Effector memory CD8-positive, alpha-beta T cell (primary cell): ENCODE measurements at regions not wholly inside any gene's neighbourhood (a gene's known extent, or its start where the extent isn't known, plus 50 kb on each side); places are given as distances from the start of the nearest gene placed in this dataset.
"Not testable (repeated sequence)": the region's sequence is repeated elsewhere in the genome, so short reads cannot be mapped to it uniquely, and the experiment has no call there.

Experiments
- ATAC-seq: fragments of 150-1000 bp; cut with Tn5 transposase; replicated peaks from 2 replicates; pipeline ENCODE4 v1.10.0; 2021; ENCODE audit warnings: mild to moderate bottlenecking, moderate library complexity
- DNase-seq, 3 experiments: peaks; one replicate each; pipeline ENCODE4 v3.0.0; 2021
- H3K27ac Mint-ChIP-seq, 2 donors: one replicate each; pipeline ENCODE4 v1.8.0; 2022; ENCODE audit warnings: mild to moderate bottlenecking in 2 of 2, mixed read lengths in 2 of 2, moderate library complexity in 2 of 2
- H3K27me3 Mint-ChIP-seq, 2 donors: one replicate each; pipeline ENCODE4 v1.8.0; 2022; ENCODE audit warnings: mixed read lengths in 2 of 2
- H3K36me3 Mint-ChIP-seq: one replicate; pipeline ENCODE4 v1.8.0; 2022; ENCODE audit warnings: mild to moderate bottlenecking, moderate library complexity, mixed read lengths; ENCODE audit not compliant: insufficient read depth
- H3K4me1 Mint-ChIP-seq, 2 donors: one replicate each; pipeline ENCODE4 v1.8.0; 2022; ENCODE audit warnings: low read depth in 2 of 2, mixed read lengths in 2 of 2
- H3K4me3 Mint-ChIP-seq, 2 donors: one replicate each; pipeline ENCODE4 v1.8.0; 2022; ENCODE audit warnings: mild to moderate bottlenecking in 2 of 2, mixed read lengths in 2 of 2, moderate library complexity in 2 of 2
- H3K9me3 Mint-ChIP-seq, 2 donors: one replicate each; pipeline ENCODE4 v1.8.0; 2022; ENCODE audit warnings: mixed read lengths in 2 of 2

DNA sequence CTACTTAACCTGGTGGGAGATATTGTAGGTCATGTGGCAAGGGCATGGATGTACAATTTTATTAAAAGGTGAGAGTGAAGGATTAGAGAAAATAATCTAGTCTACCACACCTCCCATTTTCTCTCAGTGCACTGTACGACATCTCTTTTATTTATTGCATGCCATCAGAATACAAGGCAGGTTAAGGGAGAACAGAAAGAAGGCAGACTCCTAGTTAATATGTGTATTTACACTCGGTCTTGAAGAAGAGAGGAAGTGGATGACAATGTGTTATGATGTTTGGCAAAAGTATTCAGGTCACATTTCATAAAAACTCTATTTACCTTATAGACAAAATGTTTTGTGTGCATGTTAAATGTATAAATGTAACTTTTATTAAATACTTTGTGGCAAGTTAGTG is 306.1 kb downstream of the CTH start:
- Mint-ChIP-seq H3K27me3 (no peaks in the 10 kb centered on the region), H3K9me3 (peaks cover 8 to 9% of the 10 kb centered on the region in 2 donors), H3K4me3 (no peak overlapping the region), H3K27ac (no peak overlapping the region), H3K36me3 (no peaks in the 10 kb centered on the region), H3K4me1 (no peaks in the 10 kb centered on the region)
- ATAC-seq (no peak), DNase-seq (no peak)

DNA sequence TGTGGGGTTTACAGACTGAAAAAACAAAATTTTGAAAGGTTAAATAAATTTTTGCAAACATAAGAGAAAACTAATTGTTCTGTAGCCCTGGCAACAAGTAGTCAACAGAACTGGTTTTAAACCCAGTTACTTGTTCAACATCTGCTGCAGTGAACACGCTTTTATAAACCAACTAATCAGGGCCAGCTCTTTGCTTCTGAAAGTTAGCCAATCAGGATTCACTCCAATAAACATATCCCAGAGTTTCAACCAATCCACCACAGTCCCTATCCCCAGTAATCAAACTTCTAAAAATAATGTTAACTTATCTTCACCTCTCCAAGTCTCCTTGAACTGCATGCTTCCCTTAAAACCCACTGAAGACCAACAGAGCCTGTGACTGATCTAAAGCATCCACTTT is 306.6 kb downstream of the CTH start:
- H3K4me1 Mint-ChIP-seq, result no peaks in the 10 kb centered on the region
- H3K27ac Mint-ChIP-seq, result no peak overlapping the region
- H3K36me3 Mint-ChIP-seq, result no peaks in the 10 kb centered on the region
- no peak overlapping the region for H3K4me3 Mint-ChIP-seq
- peaks cover 8 to 9% of the 10 kb centered on the region in 2 donors for H3K9me3 Mint-ChIP-seq
- no peaks in the 10 kb centered on the region for H3K27me3 Mint-ChIP-seq
- ATAC-seq (no peak), DNase-seq (no peak)

DNA sequence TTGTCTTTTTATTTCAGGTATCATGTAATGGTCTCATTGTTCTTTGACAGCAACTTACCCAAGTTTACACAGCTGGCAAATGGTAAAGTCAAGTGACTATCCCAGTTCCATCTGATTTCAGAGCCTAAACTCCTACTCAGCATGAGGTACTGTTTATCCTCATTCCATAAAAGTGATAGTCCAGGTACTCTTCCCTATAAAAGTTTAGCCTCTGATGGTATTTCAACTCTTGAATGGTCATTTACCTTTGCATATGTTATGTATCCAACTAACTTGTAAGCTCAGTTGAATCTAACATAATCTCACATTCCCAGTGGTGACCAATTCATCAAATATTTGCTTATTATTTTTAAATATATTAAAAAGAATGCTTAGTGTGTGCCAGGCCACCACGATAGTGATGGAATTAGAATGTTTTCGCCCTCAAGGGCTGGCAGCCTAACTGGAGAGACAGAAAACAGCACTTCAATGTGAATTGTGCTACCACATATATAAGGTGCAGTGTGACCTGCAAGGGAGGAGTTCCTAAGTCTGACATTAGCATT is 307.1 kb downstream of the CTH start:
- ATAC-seq, result no peak
- Mint-ChIP-seq H3K36me3 (no peaks in the 10 kb centered on the region), H3K27me3 (no peaks in the 10 kb centered on the region), H3K9me3 (peaks cover 8 to 9% of the 10 kb centered on the region in 2 donors), H3K4me3 (no peak overlapping the region), H3K4me1 (no peaks in the 10 kb centered on the region), H3K27ac (no peak overlapping the region)
- DNase-seq, result no peak

DNA sequence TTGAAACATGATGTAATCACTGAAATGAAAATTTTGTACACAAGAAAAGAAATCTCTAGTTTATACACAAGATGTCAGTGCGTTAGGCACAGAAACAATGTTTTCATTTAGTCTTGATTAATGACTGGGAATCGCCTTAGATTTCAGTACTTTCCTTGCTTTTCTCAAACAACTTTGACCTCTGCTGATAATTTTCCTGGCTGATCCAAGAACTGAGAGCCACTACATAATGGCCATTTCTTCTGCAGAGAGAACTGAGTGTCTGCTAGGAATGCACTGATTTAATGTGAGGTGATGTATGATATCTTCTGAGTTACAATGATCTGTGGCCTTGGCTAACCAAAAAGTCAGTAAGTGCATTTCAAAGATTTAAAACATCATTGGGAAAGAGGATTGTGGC is 308.1 kb downstream of the CTH start:
- DNase-seq (no peak), ATAC-seq (no peak)
- Mint-ChIP-seq H3K4me3 (no peak overlapping the region), H3K4me1 (no peaks in the 10 kb centered on the region), H3K36me3 (no peaks in the 10 kb centered on the region), H3K27me3 (no peaks in the 10 kb centered on the region), H3K27ac (no peak overlapping the region), H3K9me3 (peaks cover 11 to 12% of the 10 kb centered on the region in 2 donors)

DNA sequence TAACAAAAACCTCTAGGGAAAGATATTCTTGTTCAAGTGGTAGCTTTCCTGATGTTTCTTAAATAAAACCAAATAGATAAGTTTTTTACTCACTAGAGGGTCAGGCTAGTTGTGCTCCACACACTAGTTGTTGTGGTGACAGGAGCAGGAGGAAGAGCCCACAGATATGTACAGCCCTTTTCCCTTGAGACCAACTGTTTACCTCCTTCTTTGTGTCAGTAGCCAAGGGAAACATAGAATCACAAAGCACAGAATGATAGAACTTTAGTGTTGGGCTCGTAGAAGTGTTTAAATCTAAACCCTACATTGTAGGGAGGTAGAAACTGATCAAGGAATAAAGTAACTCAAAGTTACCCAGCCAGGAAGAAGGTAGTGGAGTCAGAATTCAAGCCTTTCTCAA is 309.0 kb downstream of the CTH start:
- no peak overlapping the region for H3K27ac Mint-ChIP-seq
- H3K4me3 Mint-ChIP-seq, result no peak overlapping the region
- no peaks in the 10 kb centered on the region for H3K36me3 Mint-ChIP-seq
- H3K4me1 Mint-ChIP-seq, result no peaks in the 10 kb centered on the region
- no peak for DNase-seq
- peaks cover 11 to 22% of the 10 kb centered on the region in 2 donors for H3K9me3 Mint-ChIP-seq
- no peaks in the 10 kb centered on the region for H3K27me3 Mint-ChIP-seq
- no peak for ATAC-seq

DNA sequence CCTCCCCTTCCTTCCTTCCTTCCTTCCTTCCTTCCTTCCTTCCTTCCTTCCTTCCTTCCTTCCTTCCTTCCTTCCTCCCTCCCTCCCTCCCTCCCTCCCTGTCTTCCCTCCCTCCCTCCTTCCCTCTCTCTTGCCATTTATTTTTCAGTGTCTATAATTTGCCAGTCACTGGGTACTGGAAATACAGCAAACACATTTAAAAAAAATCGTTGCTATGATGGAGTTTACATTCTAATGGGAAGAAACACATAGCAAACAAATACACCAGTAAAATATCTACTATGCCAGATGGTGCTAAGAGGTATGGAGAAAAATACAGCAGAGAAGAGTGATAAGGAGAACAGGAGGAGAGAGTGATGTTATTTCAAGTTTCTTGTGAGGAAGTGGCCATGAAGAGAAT is 309.5 kb downstream of the CTH start:
- peaks cover 11 to 26% of the 10 kb centered on the region in 2 donors for H3K9me3 Mint-ChIP-seq
- no peak overlapping the region for H3K4me3 Mint-ChIP-seq
- H3K36me3 Mint-ChIP-seq, result no peaks in the 10 kb centered on the region
- ATAC-seq (no peak), DNase-seq (no peak)
- H3K27ac Mint-ChIP-seq, result no peak overlapping the region
- no peaks in the 10 kb centered on the region for H3K27me3 Mint-ChIP-seq
- H3K4me1 Mint-ChIP-seq, result no peaks in the 10 kb centered on the region

DNA sequence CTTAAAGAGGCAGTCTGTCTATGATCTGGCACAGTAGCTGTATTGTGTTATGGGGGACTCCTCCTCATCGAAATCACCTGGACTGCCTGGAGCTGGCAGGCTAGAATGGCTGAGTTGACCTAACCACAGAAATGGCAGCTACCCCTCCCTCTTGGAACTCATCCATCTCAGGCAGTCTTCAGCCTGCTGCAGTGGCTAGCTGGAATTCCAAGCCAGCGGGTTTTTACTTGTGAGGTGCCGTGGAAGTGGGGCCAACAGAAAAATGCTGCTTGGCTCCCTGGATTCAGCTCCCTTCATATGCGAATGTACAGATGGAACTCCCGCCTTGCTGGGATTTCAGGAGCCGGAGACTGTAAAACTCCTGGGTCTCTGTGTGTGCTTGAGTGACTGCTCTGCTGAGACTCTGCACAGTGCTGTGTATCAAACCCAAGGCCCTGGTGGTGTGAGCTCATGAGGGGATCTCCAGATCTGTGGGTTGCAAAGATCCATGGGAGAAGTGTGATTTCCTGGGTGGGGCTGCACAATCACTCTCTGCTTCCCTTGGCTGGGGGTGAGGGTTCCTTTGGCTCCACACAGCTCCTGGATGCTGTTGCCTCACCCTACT is 316.9 kb downstream of the CTH start:
- no peak for DNase-seq
- Mint-ChIP-seq H3K4me1 (no peaks in the 10 kb centered on the region), H3K36me3 (peaks cover 3% of the 10 kb centered on the region)

DNA sequence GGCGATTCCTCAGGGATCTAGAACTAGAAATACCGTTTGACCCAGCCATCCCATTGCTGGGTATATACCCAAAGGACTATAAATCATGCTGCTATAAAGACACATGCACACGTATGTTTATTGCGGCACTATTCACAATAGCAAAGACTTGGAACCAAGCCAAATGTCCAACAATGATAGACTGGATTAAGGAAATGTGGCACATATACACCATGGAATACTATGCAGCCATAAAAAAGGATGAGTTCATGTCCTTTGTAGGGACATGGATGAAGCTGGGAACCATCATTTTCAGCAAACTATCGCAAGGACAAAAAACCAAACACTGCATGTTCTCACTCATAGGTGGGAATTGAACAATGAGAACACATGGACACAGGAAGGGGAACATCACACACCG is 311.1 kb downstream of the PTGER3 start:
- H3K27ac Mint-ChIP-seq, H3K36me3 Mint-ChIP-seq, H3K4me3 Mint-ChIP-seq, H3K27me3 Mint-ChIP-seq, ATAC-seq, DNase-seq, H3K4me1 Mint-ChIP-seq, H3K9me3 Mint-ChIP-seq: not testable (repeated sequence)

More for the DNA sequence above, 316.9 kb downstream of the CTH start:
- Mint-ChIP-seq H3K27ac (no peak overlapping the region), H3K27me3 (no peaks in the 10 kb centered on the region), H3K9me3 (peaks cover 10 to 32% of the 10 kb centered on the region in 2 donors), H3K4me3 (no peak overlapping the region)
- no peak for ATAC-seq

DNA sequence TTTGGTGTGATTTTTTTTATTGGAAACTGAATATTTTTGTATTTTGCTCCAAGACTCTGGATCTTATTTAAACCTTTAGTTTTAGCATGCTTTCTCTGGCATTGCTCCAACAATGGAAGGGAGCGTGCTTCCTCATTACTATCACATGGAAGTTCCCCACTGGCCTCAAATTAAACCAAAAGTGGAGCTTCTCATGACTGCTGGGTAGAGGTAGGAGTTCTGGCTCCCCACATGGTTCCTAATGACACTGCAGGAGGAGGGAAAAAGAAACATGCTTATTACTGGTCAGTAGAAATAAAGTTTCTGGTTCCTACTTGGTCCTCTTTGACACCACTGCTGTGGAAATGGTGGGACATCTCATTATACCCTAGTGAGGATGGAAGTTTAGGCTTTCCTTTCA is 310.5 kb downstream of the PTGER3 start:
- DNase-seq (no peak), ATAC-seq (no peak)
- H3K4me3 Mint-ChIP-seq, result no peak overlapping the region
- H3K27me3 Mint-ChIP-seq, result no peaks in the 10 kb centered on the region
- no peaks in the 10 kb centered on the region for H3K36me3 Mint-ChIP-seq
- H3K27ac Mint-ChIP-seq, result no peak overlapping the region
- no peaks in the 10 kb centered on the region for H3K4me1 Mint-ChIP-seq
- peaks cover 0 to 4% of the 10 kb centered on the region in 2 donors for H3K9me3 Mint-ChIP-seq

DNA sequence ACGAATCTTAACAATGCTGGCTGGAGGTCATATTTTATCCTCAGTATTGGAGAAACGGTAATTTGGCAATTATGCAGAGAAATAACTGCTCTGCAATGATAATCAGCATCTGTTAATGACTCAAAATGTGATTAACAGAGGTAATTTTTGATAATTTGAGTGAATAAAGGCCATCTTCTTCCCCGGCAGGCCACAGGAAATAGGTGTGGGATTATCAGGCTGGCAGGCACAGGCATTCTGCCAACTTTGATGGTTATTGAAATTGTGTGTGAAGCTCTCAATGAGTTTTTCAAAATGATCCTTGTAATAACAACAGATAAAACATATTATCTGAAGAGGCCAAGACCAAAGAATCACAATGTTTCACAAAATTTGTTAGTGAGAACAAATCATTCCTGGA is 309.0 kb downstream of the PTGER3 start:
- Mint-ChIP-seq H3K4me3 (no peak overlapping the region), H3K4me1 (no peaks in the 10 kb centered on the region), H3K9me3 (peaks cover 0 to 4% of the 10 kb centered on the region in 2 donors), H3K27ac (no peak overlapping the region), H3K36me3 (no peaks in the 10 kb centered on the region), H3K27me3 (no peaks in the 10 kb centered on the region)
- no peak for ATAC-seq
- no peak for DNase-seq

DNA sequence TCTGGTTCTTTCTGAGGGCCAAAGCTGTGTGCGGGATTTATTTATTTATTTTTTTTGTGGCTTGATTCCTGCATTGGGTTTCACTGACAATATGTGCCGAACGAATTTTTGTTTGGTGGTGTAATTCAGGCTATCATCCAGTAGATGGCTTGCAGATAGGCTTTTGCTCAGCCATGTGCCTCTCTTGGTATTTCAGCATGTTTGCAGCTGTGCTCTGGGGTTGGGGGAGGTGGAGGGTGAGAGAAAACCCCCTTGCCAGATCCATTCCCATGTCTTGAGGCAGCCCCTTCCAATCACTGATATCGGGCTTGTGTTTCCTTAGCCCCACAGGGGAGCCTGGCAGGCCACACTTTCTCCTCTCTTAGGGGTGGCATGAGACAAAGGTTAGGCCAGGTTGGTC is 302.4 kb downstream of the PTGER3 start:
- Mint-ChIP-seq H3K4me1 (no peaks in the 10 kb centered on the region), H3K4me3 (no peak overlapping the region), H3K36me3 (no peaks in the 10 kb centered on the region), H3K27ac (no peak overlapping the region), H3K9me3 (peaks cover 14 to 21% of the 10 kb centered on the region in 2 donors), H3K27me3 (no peaks in the 10 kb centered on the region)
- DNase-seq, result no peak
- no peak for ATAC-seq

DNA sequence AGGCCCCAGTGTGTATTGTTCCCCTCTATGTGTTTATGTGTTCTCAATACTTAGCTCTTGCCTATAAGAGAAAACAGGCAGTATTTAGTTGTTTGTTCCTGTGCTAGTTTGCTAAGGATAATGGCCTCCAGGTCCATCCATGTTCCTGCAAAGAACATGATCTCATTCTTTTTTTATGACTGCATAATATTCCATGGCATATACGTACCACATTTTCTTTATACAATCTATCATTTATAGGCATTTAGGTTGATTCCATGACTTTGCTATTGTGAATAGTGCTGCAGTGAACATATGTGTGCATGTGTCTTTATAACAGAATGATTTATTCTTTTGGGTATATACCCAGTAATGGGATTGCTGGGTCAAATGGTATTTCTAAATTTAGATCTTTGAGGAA is 301.6 kb downstream of the PTGER3 start:
- not testable (repeated sequence) for H3K27ac Mint-ChIP-seq, H3K36me3 Mint-ChIP-seq, H3K27me3 Mint-ChIP-seq, DNase-seq, ATAC-seq, H3K4me3 Mint-ChIP-seq, H3K4me1 Mint-ChIP-seq
- H3K9me3 Mint-ChIP-seq, result peaks cover 14 to 21% of the 10 kb centered on the region in 2 donors

DNA sequence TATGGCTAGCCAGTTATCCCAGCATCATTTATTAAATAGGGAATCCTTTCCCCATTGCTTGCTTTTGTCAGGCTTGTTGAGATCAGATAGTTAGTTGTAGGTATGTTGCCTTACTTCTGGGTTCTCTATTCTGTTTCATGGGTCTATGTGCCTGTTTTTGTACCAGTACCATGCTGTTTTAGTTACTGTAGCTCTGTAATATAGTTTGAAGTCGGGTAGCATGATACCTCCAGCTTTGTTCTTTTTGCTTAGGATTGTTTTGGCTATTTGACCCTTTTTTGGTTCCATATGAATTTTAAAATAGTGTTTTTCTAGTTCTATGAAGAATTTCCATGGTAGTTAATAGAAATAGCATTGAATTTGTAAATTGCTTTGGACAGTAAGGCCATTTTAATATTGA is 300.5 kb downstream of the PTGER3 start:
- H3K9me3 Mint-ChIP-seq, result peaks cover 9 to 22% of the 10 kb centered on the region in 2 donors
- not testable (repeated sequence) for H3K4me3 Mint-ChIP-seq, H3K27ac Mint-ChIP-seq, ATAC-seq, H3K27me3 Mint-ChIP-seq, H3K4me1 Mint-ChIP-seq, H3K36me3 Mint-ChIP-seq, DNase-seq

DNA sequence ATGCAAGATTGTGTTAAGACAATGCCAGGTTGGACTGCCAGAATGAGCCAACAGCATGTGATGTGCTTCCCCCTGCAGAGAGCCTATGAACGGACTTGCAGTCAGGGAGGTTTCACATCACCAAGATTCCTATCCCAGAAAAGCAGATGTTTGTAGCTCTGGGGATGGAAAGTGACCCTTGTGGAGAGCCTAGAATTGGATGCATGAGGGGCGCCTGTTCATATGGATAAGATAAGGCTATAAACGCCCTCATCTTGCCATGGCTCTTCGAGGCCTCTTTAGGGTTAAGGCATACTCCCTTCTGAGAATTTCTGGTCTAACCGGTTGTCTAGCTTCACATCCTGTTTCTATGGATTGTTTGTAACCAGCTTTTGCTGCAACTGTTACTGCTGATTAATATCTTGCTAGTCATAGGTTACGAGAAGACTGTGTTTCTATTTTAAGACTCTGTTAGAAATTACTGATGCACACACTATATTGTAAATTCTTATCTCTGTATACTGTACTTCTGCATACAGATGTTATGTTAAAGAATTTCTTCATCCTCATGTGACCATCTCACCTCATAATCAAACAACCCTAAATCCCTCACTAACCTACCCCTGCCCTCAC is 295.8 kb downstream of the PTGER3 start:
- not testable (repeated sequence) for H3K27ac Mint-ChIP-seq, DNase-seq, H3K4me1 Mint-ChIP-seq

More for the DNA sequence above, 295.8 kb downstream of the PTGER3 start:
- peaks cover 18 to 35% of the 10 kb centered on the region in 2 donors for H3K9me3 Mint-ChIP-seq
- H3K27me3 Mint-ChIP-seq, H3K4me3 Mint-ChIP-seq, ATAC-seq, H3K36me3 Mint-ChIP-seq: not testable (repeated sequence)
